GM12875 (cell line): ENCODE measurements at regions not wholly inside any gene's neighbourhood (a gene's known extent, or its start where the extent isn't known, plus 50 kb on each side); places are given as distances from the start of the nearest gene placed in this dataset.
A peak's percentile ranks its signal among the peaks of the same experiment; 100 is the strongest.

Experiments used
- H3K4me3 ChIP-seq: one replicate; pipeline ENCODE4 v1.5.1; 2011; ENCODE audit warnings: low read depth, low read length, control low read depth
- CTCF ChIP-seq: IDR thresholded peaks from 2 replicates; pipeline ENCODE4 v1.5.1; 2011; ENCODE audit warnings: low read depth, mild to moderate bottlenecking, control low read depth, inconsistent platforms, low read length, moderate library complexity, borderline replicate concordance; ENCODE audit not compliant: insufficient read depth

DNA sequence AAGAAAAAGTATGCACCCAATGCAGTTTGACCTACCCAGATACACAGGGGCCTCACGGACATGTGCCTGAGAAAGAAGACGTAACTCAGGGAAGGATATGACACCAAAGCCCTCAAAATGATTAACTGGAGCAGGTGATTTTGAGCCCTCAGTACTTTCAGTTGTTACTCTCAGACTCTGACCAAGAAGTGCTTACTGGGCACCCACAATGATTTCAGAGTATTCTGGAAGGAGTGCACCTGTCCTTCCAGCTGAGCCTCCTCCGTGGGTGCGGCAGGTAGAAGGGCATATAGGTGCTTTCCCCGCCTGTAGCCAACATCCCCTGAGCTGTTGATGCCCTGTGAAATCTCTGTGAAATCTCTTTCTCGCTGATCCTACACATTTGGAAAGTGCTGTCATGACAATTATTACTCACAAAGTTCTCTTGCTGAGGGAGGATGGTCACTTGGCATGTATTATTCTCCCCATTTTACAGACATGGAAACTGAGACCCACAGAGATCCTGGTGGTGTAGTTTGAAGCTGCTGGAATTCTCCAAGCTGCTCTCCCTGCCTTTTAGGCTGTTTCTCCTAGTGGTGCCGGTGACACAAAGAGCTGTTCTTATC is 154.3 kb upstream of the CCND2 start:
- no peak for TF ChIP-seq CTCF
- H3K4me3 ChIP-seq = no peak overlapping the region

DNA sequence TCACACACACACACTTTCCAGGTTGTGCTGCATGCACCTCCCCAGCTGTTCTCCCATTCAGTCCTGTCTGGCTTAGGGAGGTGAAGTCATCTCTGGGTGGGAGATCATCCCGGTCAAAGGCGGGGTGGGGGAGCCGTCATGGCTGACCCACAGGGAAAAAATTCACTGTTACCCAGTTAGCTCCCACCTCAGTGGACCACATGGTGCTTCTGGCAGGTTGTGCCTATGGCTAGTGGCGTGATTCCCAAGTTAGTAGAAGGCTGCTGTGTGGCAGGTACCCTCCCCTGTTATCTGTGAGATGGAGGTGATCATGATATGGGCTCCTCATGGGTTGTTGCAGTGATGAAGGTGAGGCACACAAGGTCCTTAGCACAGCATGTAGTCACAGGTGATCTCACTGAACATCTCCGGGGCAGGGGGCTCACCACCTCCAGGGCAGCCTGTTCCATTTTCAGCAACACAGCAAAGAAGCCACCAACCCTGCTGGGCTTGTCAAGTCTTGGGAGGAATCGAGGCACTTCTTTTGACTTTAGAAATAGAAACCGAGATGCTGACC is 154.9 kb upstream of the CCND2 start:
- TF ChIP-seq CTCF = no peak
- peak overlapping the region; percentile 37 for H3K4me3 ChIP-seq

DNA sequence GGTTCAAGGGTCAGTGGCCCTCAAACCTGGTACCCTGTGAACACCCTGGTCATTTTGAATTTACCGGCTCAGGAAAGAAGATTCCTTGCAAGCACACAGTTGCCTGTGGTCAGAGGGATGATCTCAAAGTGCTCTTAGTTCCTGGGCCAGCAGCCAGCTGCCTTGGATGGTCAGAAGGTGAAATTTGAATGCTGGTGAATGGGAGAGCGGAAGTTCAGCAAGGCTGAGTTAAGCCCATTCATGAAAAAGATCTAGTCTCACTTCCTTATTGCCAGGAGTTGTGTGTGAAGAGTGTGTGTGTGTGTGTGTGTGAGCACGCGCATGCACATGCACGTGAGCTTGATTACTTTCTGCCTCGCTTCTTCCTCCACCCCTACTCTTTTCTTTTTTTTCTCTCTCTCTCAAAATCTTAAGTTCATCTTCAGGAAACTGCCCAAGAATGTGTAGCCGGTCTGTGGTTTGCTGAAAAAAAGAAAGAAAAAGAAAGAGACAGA is 155.5 kb upstream of the CCND2 start:
- no peak for TF ChIP-seq CTCF
- peak overlapping the region; percentile 37 for H3K4me3 ChIP-seq

DNA sequence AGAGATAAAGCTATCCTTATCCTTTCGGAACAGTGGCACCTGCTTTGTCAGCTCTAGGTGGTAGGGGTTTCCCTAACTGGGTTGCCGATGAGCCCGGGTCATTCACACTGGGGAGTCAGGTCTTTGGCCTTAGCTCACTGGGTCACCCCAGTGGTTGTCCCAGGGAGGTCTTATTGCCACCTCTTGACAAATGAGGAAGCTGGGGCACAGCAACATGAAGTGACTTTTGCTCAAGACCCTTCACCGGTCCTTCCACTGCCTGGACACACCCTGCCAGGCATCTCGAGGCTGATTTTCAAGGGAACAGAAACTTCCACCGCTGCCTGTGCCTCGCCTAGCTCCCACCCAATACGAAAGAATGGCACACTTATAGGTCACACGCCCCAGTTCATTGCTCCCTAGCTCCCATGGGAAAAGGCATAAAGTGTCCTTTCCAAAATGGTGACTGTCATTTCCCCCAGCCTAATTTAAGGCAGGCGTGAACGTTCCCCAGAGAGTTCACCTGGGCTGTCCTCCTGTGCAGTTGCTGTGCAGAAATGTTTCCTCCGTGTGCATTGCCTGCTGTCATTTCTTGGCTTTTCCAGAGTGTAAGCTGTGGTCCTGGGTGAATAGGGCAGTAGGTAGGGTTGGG is 156.1 kb upstream of the CCND2 start:
- H3K4me3 ChIP-seq = no peak overlapping the region
- 0 out of 2 replicates have a peak, but pooled peaks have one; percentile 6 for TF ChIP-seq CTCF

- H3K4me3 ChIP-seq = no peak overlapping the region
- TF ChIP-seq CTCF = no peak
Observed at GRCh38 chr12:4116251-4117111, 157.1 kb upstream of the CCND2 start.

DNA sequence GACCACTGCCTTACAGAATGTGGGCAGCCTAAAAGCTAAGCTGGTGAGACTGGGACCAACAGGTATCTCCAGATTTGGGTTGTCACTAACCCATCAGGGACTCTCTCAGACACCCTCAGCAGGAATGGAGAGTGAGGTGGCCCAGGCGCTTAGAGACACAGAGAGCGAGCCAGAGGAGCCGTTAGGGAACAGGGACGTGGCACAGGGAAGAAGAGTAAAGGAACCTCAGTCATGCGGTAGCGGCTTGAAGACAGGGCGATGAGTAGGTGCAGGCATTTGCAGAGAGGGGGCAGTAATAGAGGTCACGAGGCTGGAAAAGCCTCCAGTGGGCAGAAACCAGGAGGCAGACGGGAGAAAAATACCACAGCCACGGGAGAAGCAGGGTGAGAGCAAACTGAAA is 158.0 kb upstream of the CCND2 start:
- no peak for TF ChIP-seq CTCF
- no peak overlapping the region for H3K4me3 ChIP-seq
